Medulla oblongata (tissue), 1 donor: ENCODE measurements at regions not wholly inside any gene's neighbourhood (a gene's known extent, or its start where the extent isn't known, plus 50 kb on each side); places are given as distances from the start of the nearest gene placed in this dataset.

Source experiments
- DNase-seq: peaks from one replicate; pipeline ENCODE4 v3.0.0-alpha.2; 2015; ENCODE audit errors: extremely low spot score

DNA sequence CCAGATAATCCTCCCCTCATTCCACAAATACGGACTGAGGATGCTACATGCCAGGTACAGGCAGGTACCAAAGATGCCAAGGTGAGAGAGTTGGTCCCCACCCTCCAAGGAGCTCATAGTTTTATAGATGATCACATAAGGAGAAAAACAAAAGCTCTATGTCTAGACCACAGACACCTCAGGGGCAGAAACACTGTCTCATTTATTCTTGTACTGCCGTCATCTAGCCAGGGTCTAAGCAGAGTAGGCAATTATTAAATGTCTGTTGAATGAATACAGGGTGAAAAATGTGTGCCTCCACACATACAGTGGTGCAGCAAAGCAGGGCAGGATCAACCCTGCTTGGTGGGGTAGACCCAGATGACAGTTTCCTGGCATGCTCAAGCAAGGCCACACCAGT lies 439.8 kb upstream of the JARID2 start:
- DNase-seq: no peak

DNA sequence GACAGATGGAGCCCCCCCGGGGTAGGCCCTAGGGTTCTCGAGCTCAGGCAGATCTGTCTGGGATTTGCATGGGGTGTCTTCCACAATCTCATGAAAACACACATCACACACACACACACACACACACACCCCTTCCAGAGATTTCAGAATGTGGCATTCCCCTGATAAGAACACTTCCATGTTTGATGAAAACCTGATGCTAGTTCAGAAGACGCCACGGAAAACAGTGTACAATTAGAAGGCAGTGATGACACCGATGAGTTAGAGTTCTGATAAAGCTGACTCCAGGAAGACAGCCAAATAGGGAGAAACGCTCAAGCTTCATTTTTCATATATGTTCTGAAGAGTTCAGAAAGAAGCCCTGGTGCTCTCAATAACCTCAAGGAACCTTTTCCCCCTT lies 438.7 kb upstream of the JARID2 start:
- no peak for DNase-seq

DNA sequence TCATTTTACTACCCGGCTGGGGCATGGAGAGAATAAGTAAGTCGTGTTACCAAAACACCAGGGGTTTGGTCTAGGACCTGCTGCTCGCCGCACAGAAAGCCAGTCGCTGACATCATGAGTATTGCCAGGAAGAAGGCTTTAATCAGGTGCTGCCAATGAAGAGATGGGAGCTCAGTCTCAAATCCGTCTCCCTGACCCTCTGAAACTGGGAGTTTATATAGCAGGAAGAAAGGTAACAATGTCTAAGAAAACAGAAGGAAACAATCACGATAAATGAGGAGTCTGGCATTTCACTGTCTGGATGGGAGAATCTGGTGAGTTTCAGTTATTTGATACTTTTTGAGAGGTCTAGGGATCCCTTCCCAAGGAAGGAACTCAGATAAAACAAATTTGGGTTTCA lies 437.9 kb upstream of the JARID2 start:
- no peak for DNase-seq

DNA sequence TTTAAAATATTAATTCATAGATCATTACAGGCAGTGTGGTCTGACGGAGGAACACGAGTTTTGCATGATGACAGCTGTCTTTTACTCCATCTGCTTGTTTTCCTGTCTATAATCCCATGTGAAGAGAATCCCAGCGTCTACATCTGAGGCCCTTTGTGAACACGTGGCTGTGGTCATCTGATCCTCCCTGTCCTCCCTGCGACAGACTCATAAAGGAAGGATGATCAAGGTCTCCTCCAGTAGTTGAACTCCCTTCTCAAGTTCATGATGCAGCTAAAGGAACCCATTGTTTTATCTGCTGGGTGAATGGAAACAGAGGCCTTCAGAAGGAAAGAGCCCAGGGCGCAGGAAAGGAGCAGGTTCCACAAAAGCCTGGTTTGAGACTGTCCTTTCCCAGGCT lies 435.8 kb upstream of the JARID2 start:
- no peak for DNase-seq

DNA sequence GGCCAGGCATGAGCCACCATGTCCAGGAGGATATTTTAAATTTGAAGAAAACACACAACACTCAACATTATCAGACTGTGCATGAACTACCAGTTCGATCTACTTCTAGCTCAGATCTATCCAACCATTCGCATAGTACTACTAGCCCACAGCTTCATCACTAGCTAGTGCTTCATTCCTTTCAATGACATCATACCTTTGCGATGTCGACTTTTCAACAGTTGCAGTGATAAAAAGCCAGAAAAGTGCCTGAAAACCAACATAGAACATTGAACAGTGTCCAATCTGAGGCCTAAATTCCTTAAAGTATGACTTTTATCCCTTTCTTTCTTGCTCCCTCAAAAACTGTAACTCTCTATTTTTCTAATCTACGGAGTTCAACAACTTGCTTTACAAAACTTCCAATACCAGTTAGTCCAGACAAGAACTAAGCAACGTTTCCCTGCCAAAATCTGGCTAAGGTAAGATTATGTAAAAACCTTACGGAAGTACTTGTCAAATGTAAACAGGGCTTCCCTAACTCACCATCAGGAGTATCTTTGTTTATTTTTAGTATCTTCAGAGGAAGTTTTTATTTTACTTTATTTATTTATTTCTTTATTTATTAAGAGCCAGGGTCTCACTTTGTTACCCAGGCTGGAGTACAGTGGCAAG lies 434.0 kb upstream of the JARID2 start:
- DNase-seq: no peak

DNA sequence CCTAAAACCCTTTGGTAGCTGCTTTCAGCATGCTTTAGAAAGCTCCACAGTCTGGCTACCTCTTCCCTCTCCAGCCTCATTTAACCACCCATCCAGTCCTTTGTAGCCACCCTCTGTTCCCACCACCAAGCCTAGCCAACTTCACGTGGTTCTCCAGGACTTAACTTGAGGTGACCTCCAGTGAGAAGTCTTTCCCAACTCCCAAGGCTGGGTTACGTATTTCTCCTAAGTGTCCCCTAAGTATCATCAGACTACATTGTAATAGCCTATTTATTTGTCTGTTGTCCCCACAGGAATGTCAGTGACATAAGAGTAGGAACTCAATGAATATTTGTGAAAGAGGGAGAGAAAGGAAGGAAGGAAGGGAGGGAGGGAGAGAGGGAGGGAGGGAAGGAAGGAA lies 431.9 kb upstream of the JARID2 start:
- DNase-seq: no peak

DNA sequence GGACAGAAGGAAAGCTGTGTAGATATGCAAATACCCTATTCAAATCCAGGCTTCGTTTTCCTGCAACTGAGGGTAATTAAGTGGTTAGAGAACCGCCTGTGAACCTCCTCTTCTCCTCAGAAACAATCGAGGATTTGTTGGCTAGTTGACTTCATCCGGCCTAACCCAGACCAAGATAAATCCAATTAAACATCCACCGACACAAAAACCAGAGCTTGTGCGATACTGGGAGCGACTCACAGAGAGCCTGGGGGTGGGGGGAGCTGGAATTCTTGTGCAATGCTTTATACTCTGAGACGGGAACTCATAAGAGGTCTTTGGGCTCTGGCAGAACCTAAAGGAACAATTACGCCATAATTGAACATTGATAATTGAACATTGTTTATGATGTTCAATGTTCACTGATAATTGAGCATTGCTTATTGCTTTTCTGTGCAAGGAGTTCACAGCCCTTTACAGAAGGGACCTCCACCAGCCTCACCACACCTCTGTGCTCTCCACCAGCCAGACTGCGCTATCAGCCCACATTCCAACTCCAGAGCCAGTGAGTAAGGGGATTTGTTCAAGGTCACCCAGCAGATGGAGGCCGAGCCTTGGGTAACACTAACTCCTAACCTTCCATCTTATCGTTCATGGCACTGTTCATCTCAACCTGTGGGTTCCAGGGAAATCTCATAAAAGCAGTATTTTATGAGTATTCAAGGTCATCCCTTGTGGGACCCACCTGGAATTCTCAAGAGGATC lies 429.6 kb upstream of the JARID2 start:
- peak; percentile 61 for DNase-seq

DNA sequence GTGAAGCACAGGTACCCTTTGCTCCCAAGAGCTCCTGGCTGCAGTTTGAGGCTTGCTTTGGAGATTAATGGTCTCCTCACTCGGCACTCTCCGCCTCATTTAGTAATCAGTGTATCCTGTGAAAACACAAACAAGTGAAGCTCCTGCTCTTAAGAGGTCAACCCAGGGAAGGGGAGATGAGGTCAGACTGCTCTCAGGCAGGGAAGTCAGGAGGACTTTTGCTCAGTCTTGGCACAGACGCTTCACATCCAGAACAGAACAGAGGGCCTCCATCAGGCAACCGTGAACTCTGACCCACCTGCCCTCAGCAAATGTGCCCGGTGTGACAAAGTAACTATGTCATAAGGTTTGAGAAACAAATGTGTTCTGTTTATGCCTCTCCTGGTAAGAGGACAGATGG lies 428.8 kb upstream of the JARID2 start:
- DNase-seq: no peak

DNA sequence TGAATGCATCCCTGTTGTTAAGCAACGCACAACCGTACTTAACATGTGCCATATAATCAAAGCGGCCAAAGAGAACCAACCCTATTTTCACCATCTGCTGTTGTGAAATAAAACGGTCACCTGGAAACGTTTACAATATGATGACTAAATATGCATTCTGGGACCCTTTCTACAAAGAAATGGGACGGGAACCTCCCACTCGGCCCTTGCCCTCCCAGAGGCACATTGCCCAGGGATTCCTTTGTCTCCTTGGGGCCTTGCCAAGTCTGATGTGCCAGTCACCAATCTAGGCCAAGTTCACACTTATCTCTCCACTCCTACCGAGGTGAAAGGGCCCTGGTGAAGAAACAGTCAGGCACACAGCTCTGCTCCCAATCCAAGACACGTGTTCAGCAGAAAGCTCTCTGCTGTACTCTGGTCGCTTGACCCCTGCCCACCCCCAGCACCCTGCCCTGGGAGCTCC lies 427.4 kb upstream of the JARID2 start:
- no peak for DNase-seq

DNA sequence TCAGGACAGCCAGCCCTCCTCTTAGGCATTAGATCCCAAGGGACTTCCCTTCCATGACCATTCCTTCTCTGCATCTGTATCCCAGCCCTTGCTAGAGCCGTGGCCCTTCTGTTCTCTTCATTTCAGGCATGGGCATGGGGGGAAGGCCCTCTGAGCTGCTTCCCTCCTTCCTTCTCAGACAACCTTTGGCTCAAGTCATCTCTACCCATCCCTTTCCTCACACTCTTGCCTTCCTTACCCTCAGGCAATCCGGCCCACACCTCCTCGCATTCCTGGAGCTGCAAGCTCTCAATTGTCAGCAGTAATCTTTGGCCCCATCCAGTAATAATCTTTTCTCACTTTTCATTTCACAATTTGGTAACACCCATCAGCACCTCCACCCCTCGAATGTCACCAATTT lies 426.9 kb upstream of the JARID2 start:
- DNase-seq: no peak

DNA sequence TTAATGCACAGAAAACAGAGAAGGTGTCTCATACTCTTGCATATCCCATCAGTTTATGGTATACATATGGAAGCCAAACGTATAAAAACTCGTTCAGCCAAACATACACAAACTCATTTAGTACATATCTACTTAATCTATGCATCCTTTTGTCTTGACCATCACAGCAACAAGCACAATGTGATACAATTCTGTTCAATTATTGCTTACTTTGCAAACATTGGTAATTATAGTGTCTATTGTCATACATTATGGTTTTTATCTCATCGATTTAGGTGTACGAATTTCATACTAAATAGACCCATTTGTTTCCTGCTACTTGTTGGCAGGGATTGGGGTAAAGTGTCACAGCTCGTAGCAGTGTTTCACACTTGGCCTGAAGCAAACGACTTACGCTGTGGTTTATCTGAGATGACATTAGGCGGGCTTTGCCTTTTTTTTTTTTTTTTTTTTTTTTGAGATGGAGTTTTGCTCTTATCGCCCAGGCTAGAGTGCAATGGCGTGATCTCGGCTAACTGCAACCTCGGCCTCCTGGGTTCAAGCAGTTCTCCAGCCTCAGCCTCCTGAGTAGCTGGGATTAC lies 425.9 kb upstream of the JARID2 start:
- no peak for DNase-seq

DNA sequence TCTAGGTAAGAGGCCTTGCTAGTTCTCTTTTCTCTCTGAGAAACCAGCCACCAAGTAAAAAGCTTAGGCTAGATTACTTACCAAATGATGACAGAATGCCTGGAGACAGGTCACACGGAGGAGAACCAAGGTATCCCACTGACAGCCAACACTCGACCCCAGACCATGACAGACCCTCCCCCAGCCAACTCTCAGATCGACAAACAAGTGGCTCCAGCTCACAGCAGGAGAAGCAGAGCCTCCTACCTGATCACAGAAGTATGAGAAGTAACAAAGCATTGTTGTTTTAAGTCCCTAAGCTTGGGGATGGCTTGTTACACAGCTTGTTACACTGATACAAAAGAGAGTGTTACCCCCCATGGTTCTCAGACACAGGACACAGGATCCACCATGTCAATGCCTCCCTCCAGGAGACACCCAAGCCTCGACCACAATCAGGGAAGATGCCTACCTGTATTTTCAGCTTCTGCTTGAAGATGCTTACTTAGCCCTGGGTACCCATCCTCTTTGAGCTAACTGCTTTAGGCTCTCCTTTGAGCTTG lies 423.8 kb upstream of the JARID2 start:
- no peak for DNase-seq

DNA sequence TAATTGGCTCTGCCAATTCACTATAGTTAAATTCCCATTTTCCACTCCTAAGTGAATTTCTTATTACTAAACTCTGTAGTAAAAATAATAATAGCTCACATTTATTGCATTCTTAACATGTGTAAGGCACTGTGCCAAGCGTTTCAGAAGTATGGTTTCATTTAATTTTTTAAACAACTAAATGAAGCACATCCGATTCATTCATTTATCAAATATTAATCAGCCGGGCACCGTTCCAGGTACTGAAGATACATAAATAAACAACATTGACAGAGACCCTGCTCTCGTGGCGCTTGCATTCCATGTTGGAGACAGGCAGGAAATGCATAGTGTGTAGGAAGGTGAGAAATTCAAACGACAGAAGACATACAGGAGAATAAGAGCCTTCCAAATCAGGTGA lies 423.2 kb upstream of the JARID2 start:
- DNase-seq: no peak

DNA sequence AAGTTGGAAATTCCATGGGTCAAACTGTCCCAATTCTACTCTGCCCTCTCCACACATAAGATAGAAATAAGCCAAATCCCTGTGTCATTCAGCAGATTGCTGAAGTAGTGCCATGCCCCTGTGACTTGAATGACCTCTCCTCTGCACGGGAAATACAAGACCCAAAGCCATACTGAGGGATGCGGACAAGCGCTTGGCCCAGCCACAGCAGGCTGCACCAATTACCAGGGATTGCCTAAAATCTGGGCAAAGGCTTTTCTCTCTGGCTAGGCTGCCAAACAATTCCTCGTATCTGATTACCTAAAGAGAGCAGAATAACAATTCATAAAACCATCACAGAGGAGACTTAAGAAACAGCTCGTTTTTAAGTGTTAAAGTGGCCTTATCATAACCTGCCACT lies 421.8 kb upstream of the JARID2 start:
- DNase-seq: no peak

DNA sequence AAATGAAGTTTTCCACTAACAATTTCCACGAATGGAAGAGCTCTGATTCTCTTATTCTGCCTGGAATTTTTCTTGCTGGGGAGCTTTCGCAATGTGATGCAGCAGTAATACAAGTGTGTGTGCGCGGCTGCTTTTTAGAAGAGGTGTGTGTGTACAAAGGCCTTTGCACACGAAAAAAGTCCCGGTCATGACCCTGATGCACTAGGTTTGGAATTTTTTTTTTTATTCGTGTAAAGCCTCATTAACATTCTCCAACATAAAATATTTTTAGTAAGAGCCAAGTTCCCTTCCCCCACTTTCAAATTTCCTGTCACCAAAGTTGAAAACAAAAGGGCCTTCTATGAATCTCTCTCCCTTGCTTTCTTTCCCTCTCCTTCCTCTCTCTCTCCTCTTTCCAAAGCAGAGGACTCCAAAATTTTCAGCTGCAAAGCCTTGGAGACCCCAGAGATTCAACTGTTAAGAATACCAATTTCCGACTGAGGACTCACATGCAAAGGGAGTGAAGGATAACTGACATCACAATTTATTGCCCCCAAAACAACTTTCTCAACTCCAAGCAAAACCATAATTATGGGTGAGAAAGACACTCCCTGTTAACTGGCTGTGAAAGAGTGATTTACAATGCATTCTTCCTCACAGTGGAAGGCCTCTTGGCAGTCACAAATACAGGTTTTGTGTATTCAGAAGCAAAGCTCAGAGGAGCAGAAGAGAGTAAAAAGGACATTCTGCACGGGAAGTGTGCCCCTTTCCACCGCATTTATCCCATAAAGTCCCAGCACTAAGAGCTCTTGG lies 421.2 kb upstream of the JARID2 start:
- peak; percentile 25 for DNase-seq

DNA sequence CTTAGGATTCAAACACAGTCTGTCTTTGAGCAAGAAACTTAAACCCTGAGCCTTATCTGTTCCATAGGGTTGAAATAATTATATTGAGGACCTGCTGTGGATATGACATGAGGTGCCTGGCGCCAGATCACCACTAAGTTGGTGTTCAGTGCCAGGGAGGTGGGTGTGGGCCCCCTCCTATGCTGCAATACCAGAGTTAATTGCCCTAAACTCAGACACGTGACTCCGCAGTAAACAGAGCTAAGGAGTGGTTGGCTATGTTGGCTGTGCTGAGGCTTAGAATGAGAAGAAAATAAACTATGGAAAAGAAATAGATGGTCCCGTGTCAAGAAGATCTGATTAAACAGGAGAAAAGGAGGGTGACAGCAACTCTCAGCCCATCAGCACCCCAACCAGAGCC lies 419.4 kb upstream of the JARID2 start:
- no peak for DNase-seq

DNA sequence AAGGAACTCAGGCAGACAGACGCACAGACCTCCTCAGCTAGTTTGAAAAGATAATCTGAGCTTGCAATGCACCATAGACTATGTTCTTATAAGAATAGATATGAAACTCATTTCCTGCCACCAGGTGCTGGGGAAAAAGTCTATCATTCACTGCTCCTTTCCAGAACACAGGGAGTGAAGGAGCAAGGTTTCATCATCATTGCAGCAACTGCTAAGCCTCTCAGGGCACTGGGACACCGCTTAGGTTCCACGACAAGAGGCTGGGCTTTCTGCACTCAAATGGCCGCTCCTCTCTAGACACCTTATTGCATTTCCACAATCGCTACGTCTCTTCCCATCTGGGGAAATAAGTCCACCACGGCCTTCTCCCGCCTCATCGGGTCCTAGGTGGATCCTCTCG lies 418.5 kb upstream of the JARID2 start:
- DNase-seq: no peak

DNA sequence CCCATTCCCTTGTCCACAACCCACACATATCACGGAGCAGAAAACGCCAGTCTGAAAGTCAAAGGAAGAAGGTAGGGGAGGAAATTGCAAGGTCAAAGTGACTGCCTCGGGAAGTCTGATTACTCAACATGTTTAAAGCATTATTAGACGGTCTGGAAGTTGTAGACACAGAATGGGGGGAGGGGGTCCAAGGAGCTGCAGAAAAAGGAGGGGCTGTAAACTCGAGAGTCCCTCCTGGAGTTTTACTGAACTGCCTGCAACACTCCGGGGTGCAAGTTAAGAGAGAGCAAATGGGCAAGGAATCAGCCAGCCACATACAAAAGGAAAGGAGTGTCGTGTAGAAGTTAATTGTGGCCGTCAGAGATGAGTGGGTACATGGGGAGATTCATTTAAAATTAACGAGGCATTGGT lies 417.7 kb upstream of the JARID2 start:
- no peak for DNase-seq

DNA sequence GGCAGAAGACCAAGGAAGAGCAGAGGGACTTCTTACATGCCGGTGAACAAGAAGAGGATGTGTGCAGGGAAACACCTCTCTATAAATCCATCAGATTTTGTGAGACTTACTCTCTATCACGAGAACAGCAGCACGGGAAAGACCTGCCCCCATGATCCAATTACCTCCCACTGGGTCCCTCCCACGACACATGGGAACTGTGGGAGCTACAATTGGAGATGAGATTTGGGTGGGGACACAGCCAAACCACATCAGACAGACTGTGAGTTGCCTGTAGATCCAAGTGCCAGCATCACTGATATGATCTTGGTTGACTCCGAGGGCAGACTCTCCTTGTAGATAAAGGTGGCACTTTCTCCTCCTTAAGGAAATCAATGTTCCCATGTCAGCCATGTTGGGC lies 414.8 kb upstream of the JARID2 start:
- DNase-seq: no peak

DNA sequence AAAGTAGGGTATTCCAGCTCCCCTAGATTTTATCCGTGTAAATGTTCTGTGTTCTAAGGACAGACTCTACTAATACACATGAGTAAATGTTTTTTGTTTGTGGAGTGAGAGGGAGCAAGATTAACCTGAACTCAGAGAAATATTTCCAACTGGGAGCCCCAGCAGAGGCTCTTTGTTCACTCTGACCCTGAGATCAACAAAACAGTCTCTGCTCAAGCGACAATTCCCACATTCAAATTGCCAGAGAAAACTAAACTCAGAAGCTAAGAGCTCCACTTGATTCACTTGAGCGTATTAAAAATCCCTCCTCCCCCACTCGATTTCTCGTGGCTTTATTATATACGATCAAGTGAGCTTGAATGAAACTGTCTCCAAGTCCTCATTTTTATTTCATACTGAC lies 413.9 kb upstream of the JARID2 start:
- DNase-seq: peak; percentile 50

DNA sequence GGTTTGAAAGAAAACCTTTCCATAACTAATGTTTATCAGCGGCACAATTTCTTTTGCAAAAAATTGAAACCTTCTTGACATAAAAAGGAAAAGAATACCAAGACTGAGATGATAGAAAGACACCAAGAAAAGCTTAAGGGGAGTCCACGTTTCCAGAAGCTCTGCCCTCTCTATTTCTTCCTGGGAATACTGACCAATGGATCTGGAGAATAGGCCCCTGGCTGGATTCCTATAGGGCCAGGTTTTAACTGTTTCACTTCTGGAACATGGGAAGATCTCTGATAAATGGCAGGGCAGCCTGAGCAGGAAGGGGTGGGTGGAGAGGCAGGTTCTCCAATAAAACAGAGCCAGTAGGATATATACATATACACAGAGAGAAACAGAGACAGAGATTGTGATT lies 413.4 kb upstream of the JARID2 start:
- DNase-seq: no peak

DNA sequence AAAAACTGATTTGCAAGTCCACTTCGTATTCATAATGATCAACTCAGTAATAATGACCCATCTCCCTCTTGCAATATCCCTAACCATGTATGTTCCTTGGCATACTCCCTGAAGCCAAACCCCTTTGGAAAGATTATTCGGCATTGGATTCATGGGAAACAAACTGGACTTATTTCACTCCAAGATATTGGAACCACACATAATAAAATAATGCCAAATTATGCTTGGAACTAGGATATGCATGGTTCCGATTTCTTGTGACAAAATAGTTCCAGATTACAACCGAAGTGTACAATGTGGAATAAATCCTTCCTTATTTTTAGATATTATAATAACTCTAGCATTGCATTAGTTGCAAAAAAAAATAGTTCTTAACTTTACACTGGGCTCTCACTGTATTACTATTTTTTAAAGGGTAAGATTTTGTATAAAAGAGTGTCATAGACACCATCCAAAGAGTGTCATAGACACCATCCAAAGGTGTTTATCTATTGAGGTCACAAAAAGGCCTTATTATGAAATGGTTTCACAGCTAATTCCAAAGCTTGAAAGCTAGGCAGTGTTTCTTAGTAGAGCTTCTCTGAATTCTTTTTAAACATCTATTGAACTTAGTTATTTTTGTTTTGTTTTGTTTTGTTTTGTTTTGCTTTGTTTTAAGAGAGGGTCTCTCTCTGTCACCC lies 410.9 kb upstream of the JARID2 start:
- DNase-seq: no peak
